ENCODE measurements at regions not wholly inside any gene's neighbourhood (a gene's known extent, or its start where the extent isn't known, plus 50 kb on each side); places are given as distances from the start of the nearest gene placed in this dataset.

- TF ChIP-seq POLR2AphosphoS5 (IDR thresholded peaks at IDR 0.05; ENCODE audit: low read depth) (no peak), STAT1 (IDR thresholded peaks at IDR 0.05; ENCODE audit: unreplicated experiment) (no peak), ZNF331 (CRISPR knock-in tag; IDR thresholded peaks at IDR 0.05; ENCODE audit: low read depth) (no peak), NANOG (IDR thresholded peaks at IDR 0.05; ENCODE audit: borderline replicate concordance) (no peak), EZH2 (IDR thresholded peaks at IDR 0.05; ENCODE audit: low read depth, unreplicated experiment) (no peak), JUNB (IDR thresholded peaks at IDR 0.05; ENCODE audit: unreplicated experiment) (no peak), ZNF462 (CRISPR knock-in tag; IDR thresholded peaks at IDR 0.05) (no peak), CTCF (conservative IDR thresholded peaks at IDR 0.05; ENCODE audit: low read depth in 2 of 2) (no peak), REST (IDR thresholded peaks at IDR 0.05; ENCODE audit: unreplicated experiment) (no peak), ETS1 (IDR thresholded peaks at IDR 0.05) (no peak), EZH2phosphoT487 (IDR thresholded peaks at IDR 0.05; ENCODE audit: unreplicated experiment) (no peak), CREB1 (CRISPR knock-in tag; IDR thresholded peaks at IDR 0.05; ENCODE audit: low read depth) (no peak), ZNF114 (CRISPR knock-in tag; IDR thresholded peaks at IDR 0.05) (no peak)
- no peaks in the 10 kb centered on the region for H4K20me1 ChIP-seq (replicated peaks; ENCODE audit: insufficient read depth)
- Mint-ChIP-seq H3K36me3 (ENCODE audit: low read depth) (no peaks in the 10 kb centered on the region), H3K4me3 (no peak overlapping the region), H3K27me3 (ENCODE audit: insufficient read depth, low read depth, poor library complexity) (no peaks in the 10 kb centered on the region), H3K9me3 (no peaks in the 10 kb centered on the region; the same call in 2 of the 3 replicates), H3K27ac (no peak overlapping the region), H3K4me1 (peaks cover 2% of the 10 kb centered on the region; the same call in 1 of the 3 replicates)
- H3K27me3 ChIP-seq (ENCODE audit: insufficient read depth): no peaks in the 10 kb centered on the region
- H3K27ac ChIP-seq (ENCODE audit: low read depth): no peak overlapping the region
- ATAC-seq: no peak
- peak overlapping the region; percentile 47; the same call in 1 of the 2 replicates for H2AFZ ChIP-seq
- peaks cover 15% of the 10 kb centered on the region; the same call in 1 of the 2 replicates for H3K9me2 ChIP-seq (ENCODE audit: insufficient read depth)
- no peak overlapping the region for H3K4me3 ChIP-seq
- no peaks in the 10 kb centered on the region for H3F3A ChIP-seq (replicated peaks; ENCODE audit: low read depth)
- no peak for DNase-seq (ENCODE audit: low spot score)
- H3K4me1 ChIP-seq (ENCODE audit: insufficient read depth): no peaks in the 10 kb centered on the region
- H3K4me2 ChIP-seq: no peak overlapping the region
- H3K36me3 ChIP-seq (ENCODE audit: insufficient read depth): no peaks in the 10 kb centered on the region
- no peaks in the 10 kb centered on the region for H3K79me2 ChIP-seq (replicated peaks; ENCODE audit: insufficient read depth)
Observed at GRCh38 chr5:54693936-54694657, 176.5 kb downstream of the SNX18 start.

Data from GM23338 (cell line).